Epithelial cell of proximal tubule (primary cell): ENCODE measurements at regions not wholly inside any gene's neighbourhood (a gene's known extent, or its start where the extent isn't known, plus 50 kb on each side); places are given as distances from the start of the nearest gene placed in this dataset.
"Not testable (repeated sequence)": the region's sequence is repeated elsewhere in the genome, so short reads cannot be mapped to it uniquely, and the experiment has no call there.

Experiments used
- DNase-seq: peaks from one replicate; pipeline ENCODE4 v3.0.0-alpha.2; 2011; ENCODE audit warnings: low read depth
- H3K4me3 ChIP-seq: 2 replicates; pipeline ENCODE4 v1.5.1; 2011; ENCODE audit warnings: low read depth, mild to moderate bottlenecking, low read length
- TF ChIP-seq, protein P1 (sequence below): conservative IDR thresholded peaks from 2 replicates; pipeline ENCODE4 v1.5.1; 2012; ENCODE audit warnings: low read depth, mild to moderate bottlenecking, low read length

DNA sequence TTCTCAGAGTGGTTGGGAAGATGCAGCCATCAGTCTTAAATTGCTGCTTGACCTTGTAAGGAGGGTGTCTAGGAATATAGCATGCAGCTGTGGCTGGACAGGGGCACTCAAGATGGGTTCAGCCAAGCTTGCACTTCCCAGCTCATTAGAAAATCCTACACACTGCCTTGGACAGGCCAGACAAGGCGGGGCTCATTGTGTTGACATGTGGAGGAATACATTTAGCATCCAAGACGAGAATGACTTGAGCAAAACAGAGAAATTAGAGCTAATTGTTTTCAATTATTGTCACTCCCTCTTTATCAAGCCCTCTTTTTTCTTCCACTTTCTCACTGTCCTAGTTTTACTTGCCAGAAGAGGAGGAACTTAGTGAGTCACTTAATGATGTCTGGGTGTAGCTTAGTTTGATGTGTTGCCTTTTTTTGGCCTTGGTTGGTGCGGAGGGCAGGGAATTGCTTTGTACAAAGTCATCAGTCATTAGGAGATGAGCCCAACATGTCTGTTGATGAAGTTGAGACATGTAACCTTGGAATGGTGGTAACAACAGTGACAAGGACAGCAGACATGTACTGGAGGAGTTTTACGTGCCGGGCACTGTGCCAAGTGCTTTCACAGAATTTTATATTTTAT is 1219.3 kb upstream of the WWC1 start:
- TF ChIP-seq, protein P1, sequence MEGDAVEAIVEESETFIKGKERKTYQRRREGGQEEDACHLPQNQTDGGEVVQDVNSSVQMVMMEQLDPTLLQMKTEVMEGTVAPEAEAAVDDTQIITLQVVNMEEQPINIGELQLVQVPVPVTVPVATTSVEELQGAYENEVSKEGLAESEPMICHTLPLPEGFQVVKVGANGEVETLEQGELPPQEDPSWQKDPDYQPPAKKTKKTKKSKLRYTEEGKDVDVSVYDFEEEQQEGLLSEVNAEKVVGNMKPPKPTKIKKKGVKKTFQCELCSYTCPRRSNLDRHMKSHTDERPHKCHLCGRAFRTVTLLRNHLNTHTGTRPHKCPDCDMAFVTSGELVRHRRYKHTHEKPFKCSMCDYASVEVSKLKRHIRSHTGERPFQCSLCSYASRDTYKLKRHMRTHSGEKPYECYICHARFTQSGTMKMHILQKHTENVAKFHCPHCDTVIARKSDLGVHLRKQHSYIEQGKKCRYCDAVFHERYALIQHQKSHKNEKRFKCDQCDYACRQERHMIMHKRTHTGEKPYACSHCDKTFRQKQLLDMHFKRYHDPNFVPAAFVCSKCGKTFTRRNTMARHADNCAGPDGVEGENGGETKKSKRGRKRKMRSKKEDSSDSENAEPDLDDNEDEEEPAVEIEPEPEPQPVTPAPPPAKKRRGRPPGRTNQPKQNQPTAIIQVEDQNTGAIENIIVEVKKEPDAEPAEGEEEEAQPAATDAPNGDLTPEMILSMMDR, result no peak
- H3K4me3 ChIP-seq, result no peak overlapping the region
- no peak for DNase-seq

GRCh38 chr5:167081561-167081960 is 1209.9 kb upstream of the WWC1 start:
- no peak overlapping the region for H3K4me3 ChIP-seq
- no peak for DNase-seq
- TF ChIP-seq, protein P1, result no peak

DNA sequence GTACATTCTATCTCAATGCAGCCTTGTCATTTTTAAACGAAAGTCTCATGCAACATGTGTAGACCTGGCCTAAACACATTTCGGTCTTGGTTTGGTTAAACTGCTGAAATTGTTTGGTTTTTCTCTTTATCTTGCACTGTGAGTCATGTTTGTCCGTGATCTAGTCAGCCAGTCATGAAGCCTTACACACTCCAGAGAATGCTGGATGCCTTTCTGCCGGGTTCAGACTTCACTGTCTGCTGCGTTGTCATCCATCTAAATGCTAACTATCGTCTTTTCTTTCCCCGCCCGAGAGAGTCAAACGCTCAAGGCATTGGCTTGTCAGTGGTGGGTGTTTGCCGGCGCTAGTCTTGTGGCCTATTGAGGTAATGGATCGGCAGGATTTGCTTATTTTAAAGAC is 1194.6 kb upstream of the WWC1 start:
- DNase-seq, result no peak
- TF ChIP-seq, protein P1, result no peak
- H3K4me3 ChIP-seq, result no peak overlapping the region

- no peak overlapping the region for H3K4me3 ChIP-seq
- no peak for DNase-seq
- TF ChIP-seq, protein P1, result no peak
These were observed 1187.1 kb upstream of the WWC1 start for GRCh38 chr5:167104351-167104750.

- H3K4me3 ChIP-seq, result no peak overlapping the region
- DNase-seq, result no peak
- TF ChIP-seq, protein P1, result no peak
These were observed 1185.5 kb upstream of the WWC1 start for GRCh38 chr5:167105941-167106340.

- H3K4me3 ChIP-seq, result no peak overlapping the region
- TF ChIP-seq, protein P1, result no peak
- no peak for DNase-seq
These were observed 1183.8 kb upstream of the WWC1 start for GRCh38 chr5:167107684-167108083.

- not testable (repeated sequence) for DNase-seq, H3K4me3 ChIP-seq
These were observed 1183.2 kb upstream of the WWC1 start for GRCh38 chr5:167108266-167108665.
